ENCODE measurements at regions not wholly inside any gene's neighbourhood (a gene's known extent, or its start where the extent isn't known, plus 50 kb on each side); places are given as distances from the start of the nearest gene placed in this dataset.

DNA sequence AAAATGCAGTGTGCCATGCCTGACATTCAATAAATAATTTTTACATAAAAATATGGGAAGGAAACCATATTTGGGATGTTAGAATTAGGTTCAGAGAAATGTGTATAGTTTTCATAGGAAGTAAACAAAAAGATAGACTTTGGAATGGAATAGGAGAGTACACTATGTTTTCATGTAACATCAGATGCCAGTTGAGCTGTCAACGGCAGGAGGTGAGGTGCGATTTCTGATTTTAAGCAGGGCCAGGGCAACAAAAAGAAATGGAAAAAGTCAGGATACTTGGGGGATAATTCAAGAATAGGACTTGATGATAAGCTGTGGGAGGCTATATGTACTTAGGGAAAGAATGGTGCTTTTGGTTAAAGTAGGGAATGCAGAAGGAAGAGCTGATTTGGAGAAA, 639.5 kb downstream of the OTOL1 start:
- TF ChIP-seq, protein P1, sequence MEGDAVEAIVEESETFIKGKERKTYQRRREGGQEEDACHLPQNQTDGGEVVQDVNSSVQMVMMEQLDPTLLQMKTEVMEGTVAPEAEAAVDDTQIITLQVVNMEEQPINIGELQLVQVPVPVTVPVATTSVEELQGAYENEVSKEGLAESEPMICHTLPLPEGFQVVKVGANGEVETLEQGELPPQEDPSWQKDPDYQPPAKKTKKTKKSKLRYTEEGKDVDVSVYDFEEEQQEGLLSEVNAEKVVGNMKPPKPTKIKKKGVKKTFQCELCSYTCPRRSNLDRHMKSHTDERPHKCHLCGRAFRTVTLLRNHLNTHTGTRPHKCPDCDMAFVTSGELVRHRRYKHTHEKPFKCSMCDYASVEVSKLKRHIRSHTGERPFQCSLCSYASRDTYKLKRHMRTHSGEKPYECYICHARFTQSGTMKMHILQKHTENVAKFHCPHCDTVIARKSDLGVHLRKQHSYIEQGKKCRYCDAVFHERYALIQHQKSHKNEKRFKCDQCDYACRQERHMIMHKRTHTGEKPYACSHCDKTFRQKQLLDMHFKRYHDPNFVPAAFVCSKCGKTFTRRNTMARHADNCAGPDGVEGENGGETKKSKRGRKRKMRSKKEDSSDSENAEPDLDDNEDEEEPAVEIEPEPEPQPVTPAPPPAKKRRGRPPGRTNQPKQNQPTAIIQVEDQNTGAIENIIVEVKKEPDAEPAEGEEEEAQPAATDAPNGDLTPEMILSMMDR (IDR thresholded peaks at IDR 0.05) = no peak
- TF ChIP-seq POLR2A (IDR thresholded peaks at IDR 0.05) = no peak
